ENCODE measurements at regions not wholly inside any gene's neighbourhood (a gene's known extent, or its start where the extent isn't known, plus 50 kb on each side); places are given as distances from the start of the nearest gene placed in this dataset.

DNA sequence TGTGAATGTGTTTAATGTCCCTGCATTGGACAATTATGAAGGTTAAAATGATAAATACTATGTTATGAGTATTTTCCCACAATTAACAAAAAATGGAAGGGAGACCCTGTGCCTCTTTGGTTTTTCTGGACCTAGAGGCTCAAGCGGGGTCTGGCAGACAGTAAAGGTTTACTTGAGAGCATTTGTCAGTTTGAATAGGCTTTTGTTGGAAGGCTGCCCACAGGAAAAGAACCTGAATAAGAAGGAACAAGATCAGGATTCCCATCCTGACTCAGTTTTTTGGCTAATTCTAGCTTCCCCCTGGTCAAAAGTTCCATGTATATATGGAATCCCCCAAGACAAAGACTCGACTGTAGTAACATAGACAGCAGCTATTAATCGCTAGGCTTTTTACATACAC, 150.9 kb upstream of the JUN start:
- no peak for TF ChIP-seq POLR2AphosphoS5 (IDR thresholded peaks at IDR 0.05; ENCODE audit: low read depth)
- TF ChIP-seq, protein P1, sequence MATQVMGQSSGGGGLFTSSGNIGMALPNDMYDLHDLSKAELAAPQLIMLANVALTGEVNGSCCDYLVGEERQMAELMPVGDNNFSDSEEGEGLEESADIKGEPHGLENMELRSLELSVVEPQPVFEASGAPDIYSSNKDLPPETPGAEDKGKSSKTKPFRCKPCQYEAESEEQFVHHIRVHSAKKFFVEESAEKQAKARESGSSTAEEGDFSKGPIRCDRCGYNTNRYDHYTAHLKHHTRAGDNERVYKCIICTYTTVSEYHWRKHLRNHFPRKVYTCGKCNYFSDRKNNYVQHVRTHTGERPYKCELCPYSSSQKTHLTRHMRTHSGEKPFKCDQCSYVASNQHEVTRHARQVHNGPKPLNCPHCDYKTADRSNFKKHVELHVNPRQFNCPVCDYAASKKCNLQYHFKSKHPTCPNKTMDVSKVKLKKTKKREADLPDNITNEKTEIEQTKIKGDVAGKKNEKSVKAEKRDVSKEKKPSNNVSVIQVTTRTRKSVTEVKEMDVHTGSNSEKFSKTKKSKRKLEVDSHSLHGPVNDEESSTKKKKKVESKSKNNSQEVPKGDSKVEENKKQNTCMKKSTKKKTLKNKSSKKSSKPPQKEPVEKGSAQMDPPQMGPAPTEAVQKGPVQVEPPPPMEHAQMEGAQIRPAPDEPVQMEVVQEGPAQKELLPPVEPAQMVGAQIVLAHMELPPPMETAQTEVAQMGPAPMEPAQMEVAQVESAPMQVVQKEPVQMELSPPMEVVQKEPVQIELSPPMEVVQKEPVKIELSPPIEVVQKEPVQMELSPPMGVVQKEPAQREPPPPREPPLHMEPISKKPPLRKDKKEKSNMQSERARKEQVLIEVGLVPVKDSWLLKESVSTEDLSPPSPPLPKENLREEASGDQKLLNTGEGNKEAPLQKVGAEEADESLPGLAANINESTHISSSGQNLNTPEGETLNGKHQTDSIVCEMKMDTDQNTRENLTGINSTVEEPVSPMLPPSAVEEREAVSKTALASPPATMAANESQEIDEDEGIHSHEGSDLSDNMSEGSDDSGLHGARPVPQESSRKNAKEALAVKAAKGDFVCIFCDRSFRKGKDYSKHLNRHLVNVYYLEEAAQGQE (IDR thresholded peaks at IDR 0.05; ENCODE audit: insufficient replicate concordance, low read depth): no peak
- TF ChIP-seq, protein P2, sequence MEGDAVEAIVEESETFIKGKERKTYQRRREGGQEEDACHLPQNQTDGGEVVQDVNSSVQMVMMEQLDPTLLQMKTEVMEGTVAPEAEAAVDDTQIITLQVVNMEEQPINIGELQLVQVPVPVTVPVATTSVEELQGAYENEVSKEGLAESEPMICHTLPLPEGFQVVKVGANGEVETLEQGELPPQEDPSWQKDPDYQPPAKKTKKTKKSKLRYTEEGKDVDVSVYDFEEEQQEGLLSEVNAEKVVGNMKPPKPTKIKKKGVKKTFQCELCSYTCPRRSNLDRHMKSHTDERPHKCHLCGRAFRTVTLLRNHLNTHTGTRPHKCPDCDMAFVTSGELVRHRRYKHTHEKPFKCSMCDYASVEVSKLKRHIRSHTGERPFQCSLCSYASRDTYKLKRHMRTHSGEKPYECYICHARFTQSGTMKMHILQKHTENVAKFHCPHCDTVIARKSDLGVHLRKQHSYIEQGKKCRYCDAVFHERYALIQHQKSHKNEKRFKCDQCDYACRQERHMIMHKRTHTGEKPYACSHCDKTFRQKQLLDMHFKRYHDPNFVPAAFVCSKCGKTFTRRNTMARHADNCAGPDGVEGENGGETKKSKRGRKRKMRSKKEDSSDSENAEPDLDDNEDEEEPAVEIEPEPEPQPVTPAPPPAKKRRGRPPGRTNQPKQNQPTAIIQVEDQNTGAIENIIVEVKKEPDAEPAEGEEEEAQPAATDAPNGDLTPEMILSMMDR (IDR thresholded peaks at IDR 0.05; ENCODE audit: insufficient read depth, low read length): no peak
- no peak for TF ChIP-seq GABPA (IDR thresholded peaks at IDR 0.05; ENCODE audit: low read depth)
- no peak for TF ChIP-seq SPI1 (IDR thresholded peaks at IDR 0.05; ENCODE audit: borderline replicate concordance, low read depth)

All from HL-60 (cell line).